Gastroesophageal sphincter (tissue), 4 donors: ENCODE measurements at regions not wholly inside any gene's neighbourhood (a gene's known extent, or its start where the extent isn't known, plus 50 kb on each side); places are given as distances from the start of the nearest gene placed in this dataset.
"Not testable (repeated sequence)": the region's sequence is repeated elsewhere in the genome, so short reads cannot be mapped to it uniquely, and the experiment has no call there.

Experiments
- ATAC-seq: fragments of 150-250 bp; one replicate; pipeline ENCODE4 v1.9.1; 2016; ENCODE audit warnings: mild to moderate bottlenecking, moderate library complexity
- H3K27ac ChIP-seq, 4 donors: fragments of 200-600 bp; sonication (generic) in 3 of 4; 1 replicate in 3 of 4; 2 replicates in 1 of 4; pipeline ENCODE4 v1.5.1; 2016 to 2019
- H3K27me3 ChIP-seq: fragments of 200-600 bp; sonication (generic); one replicate; pipeline ENCODE4 v1.5.1; 2019
- H3K36me3 ChIP-seq, 2 donors: fragments of 200-600 bp; sonication (generic); one replicate each; pipeline ENCODE4 v1.5.1; 2019; ENCODE audit warnings: control low read depth in 1 of 2
- H3K4me1 ChIP-seq, 3 donors: fragments of 200-600 bp; sonication (generic); 1 replicate in 2 of 3; 2 replicates in 1 of 3; pipeline ENCODE4 v1.5.1; 2016 to 2019; ENCODE audit warnings: control low read depth in 2 of 3
- H3K4me3 ChIP-seq, 2 donors: fragments of 200-600 bp; sonication (generic); one replicate each; pipeline ENCODE4 v1.5.1; 2019; ENCODE audit warnings: mild to moderate bottlenecking in 1 of 2, moderate library complexity in 1 of 2
- H3K9me3 ChIP-seq, 3 donors: fragments of 200-600 bp; sonication (generic); one replicate each; pipeline ENCODE4 v1.5.1; 2017 to 2019; ENCODE audit warnings: control low read depth in 2 of 3
- EP300 ChIP-seq: sonication (generic); formaldehyde crosslinking; IDR thresholded peaks from one replicate; pipeline ENCODE4 v1.6.1; 2017; ENCODE audit warnings: antibody characterized with exemption, mild to moderate bottlenecking
- POLR2A ChIP-seq, 2 donors: fragments of 450-650 bp; IDR thresholded peaks; one replicate each; pipeline ENCODE4 v1.6.1; 2017; ENCODE audit warnings: antibody characterized with exemption in 2 of 2, mild to moderate bottlenecking in 2 of 2, moderate library complexity in 1 of 2
- POLR2AphosphoS5 ChIP-seq: sonication (generic); formaldehyde crosslinking; IDR thresholded peaks from one replicate; pipeline ENCODE4 v1.6.1; 2017; ENCODE audit warnings: antibody characterized with exemption
- WGBS, 2 donors: methylation state at CpG; one replicate each; pipeline ENCODE4 v1.1.5; 2018; ENCODE audit warnings: low coverage in 1 of 2; 5-methylcytosine and 5-hydroxymethylcytosine counted together
- TF ChIP-seq, protein P1 (sequence below), 4 experiments: fragments of 200-600 bp in 2 of 4; fragments of 450-650 bp in 2 of 4; sonication (generic) in 1 of 4; IDR thresholded peaks; one replicate each; pipeline ENCODE4 v1.5.1; 2017 to 2019; ENCODE audit warnings: antibody characterized with exemption in 4 of 4, mild to moderate bottlenecking in 2 of 4, moderate library complexity in 2 of 4

DNA sequence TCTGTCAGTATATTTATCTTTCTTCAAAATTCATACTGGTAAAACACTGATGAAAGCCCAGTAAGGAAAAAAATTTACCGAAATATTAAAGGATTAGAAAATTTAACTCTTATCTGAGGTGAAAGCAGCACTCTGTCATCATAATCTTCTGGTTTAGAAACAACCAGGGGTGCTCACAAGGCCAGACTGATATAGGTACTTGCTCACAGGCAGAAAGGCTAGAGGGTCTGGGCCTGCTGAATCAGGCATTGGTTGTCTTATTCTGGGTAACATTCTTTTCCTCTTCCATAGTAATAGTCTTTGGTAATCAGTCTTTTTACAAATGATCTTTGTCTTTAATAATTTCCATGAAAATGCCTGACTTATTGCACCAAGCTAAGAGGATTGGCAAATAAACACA, 221.4 kb upstream of the TFPI start:
- H3K27me3 ChIP-seq: no peaks in the 10 kb centered on the region
- no peak overlapping the region for H3K4me3 ChIP-seq
- TF ChIP-seq EP300 (no peak), POLR2AphosphoS5 (no peak), POLR2A (IDR thresholded peaks at IDR 0.05) (no peak)
- TF ChIP-seq, protein P1, sequence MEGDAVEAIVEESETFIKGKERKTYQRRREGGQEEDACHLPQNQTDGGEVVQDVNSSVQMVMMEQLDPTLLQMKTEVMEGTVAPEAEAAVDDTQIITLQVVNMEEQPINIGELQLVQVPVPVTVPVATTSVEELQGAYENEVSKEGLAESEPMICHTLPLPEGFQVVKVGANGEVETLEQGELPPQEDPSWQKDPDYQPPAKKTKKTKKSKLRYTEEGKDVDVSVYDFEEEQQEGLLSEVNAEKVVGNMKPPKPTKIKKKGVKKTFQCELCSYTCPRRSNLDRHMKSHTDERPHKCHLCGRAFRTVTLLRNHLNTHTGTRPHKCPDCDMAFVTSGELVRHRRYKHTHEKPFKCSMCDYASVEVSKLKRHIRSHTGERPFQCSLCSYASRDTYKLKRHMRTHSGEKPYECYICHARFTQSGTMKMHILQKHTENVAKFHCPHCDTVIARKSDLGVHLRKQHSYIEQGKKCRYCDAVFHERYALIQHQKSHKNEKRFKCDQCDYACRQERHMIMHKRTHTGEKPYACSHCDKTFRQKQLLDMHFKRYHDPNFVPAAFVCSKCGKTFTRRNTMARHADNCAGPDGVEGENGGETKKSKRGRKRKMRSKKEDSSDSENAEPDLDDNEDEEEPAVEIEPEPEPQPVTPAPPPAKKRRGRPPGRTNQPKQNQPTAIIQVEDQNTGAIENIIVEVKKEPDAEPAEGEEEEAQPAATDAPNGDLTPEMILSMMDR (IDR thresholded peaks at IDR 0.05): no peak
- H3K9me3 ChIP-seq: no peaks in the 10 kb centered on the region
- no peaks in the 10 kb centered on the region for H3K4me1 ChIP-seq
- H3K36me3 ChIP-seq: no peaks in the 10 kb centered on the region
- no peak overlapping the region for H3K27ac ChIP-seq
- 45 to 67% methylated on average over 1 of the region's 1 CpG for WGBS, 2 donors
- ATAC-seq: no peak

DNA sequence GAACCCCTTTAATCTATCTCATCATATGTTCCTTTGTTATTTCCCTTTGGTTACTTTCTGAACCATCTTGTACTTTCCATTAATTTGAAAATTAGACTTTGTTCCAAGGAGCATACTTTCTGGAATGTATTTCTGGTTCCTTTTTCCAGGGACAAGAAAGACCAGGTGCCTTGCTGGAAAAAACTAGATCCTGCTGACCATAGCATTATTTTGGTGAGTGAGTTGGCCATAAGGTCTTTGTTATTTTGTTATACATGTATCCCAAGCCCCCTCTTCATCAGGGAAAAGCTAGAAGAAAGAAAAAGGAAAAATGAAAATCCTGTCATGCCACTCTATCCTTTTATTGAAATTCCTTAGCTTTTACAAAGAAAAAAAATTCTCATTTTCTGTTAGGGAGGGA, 228.1 kb upstream of the TFPI start:
- TF ChIP-seq, protein P1 (IDR thresholded peaks at IDR 0.05): no peak
- TF ChIP-seq EP300 (no peak), POLR2AphosphoS5 (no peak), POLR2A (IDR thresholded peaks at IDR 0.05) (no peak)
- Histone ChIP-seq H3K27ac (no peak overlapping the region), H3K4me3 (no peak overlapping the region), H3K9me3 (no peaks in the 10 kb centered on the region), H3K4me1 (no peaks in the 10 kb centered on the region), H3K27me3 (no peaks in the 10 kb centered on the region), H3K36me3 (no peaks in the 10 kb centered on the region)
- ATAC-seq: no peak

DNA sequence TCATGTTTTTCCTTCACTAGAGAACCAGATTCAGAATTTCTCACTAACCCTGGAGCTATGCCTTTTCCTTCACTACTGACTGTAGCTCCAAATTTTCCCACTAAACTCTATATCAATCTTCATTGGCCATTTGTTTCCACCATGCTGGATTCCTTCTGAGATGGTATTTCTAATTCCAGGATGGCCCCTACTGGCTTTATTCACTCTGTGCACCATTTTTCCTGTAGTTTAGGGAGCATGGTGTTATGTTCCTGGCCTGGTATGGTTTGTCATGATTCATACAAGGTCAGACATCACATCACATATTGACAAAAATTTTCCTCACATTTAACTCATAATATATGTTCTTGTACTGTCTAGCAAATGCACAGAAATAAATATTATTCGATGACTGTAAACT, 229.2 kb upstream of the TFPI start:
- no peak for TF ChIP-seq EP300
- TF ChIP-seq POLR2A (IDR thresholded peaks at IDR 0.05): no peak
- TF ChIP-seq POLR2AphosphoS5: no peak
- TF ChIP-seq, protein P1 (IDR thresholded peaks at IDR 0.05): no peak
- H3K4me3 ChIP-seq: no peak overlapping the region
- ATAC-seq: no peak
- 95 to 100% methylated on average over 1 of the region's 1 CpG for WGBS, 2 donors
- H3K36me3 ChIP-seq: no peaks in the 10 kb centered on the region
- no peaks in the 10 kb centered on the region for H3K27me3 ChIP-seq
- H3K4me1 ChIP-seq: no peaks in the 10 kb centered on the region
- H3K27ac ChIP-seq: no peak overlapping the region
- no peaks in the 10 kb centered on the region for H3K9me3 ChIP-seq

GRCh38 chr2:187784138-187784537, 229.9 kb upstream of the TFPI start:
- not testable (repeated sequence) for H3K4me3 ChIP-seq, H3K9me3 ChIP-seq, H3K27ac ChIP-seq, H3K4me1 ChIP-seq, H3K36me3 ChIP-seq, ATAC-seq, H3K27me3 ChIP-seq
- WGBS, 2 donors: 61 to 62% methylated on average over 3 of the region's 3 CpGs

DNA sequence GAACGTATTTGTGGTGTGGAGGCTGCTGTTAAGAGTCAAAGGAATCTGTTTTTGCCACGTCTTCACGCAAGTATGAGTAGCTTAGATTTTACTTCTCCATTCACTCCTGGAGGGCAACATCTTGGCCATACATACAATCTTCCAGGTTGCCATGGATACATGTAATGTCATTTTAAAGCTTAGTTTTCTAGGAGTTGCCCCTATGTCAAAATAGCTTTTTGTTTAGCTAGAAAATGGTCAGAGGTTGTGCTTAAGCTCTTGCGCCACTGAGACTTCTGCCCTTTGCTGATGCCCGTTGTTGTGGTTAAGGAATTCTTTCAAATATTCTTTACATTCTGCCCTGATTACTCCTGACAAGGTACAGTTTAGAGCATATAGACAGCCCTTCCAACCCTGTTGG, 245.4 kb upstream of the TFPI start:
- 82 to 91% methylated on average over 4 to 5 of the region's 5 CpGs for WGBS, 2 donors
- Histone ChIP-seq H3K27me3 (no peaks in the 10 kb centered on the region), H3K9me3 (peaks cover 0 to 42% (median 0%) of the 10 kb centered on the region in 3 donors), H3K4me3 (no peak overlapping the region), H3K4me1 (no peaks in the 10 kb centered on the region), H3K36me3 (no peaks in the 10 kb centered on the region), H3K27ac (no peak overlapping the region)
- ATAC-seq: no peak
- TF ChIP-seq EP300 (no peak), POLR2A (IDR thresholded peaks at IDR 0.05) (no peak), POLR2AphosphoS5 (no peak)
- TF ChIP-seq, protein P1 (IDR thresholded peaks at IDR 0.05): no peak

GRCh38 chr2:187803816-187804215, 249.6 kb upstream of the TFPI start:
- no peaks in the 10 kb centered on the region for H3K36me3 ChIP-seq
- no peak for ATAC-seq
- no peak overlapping the region for H3K27ac ChIP-seq
- no peaks in the 10 kb centered on the region for H3K27me3 ChIP-seq
- peaks cover 0 to 22% (median 0%) of the 10 kb centered on the region in 3 donors for H3K9me3 ChIP-seq
- 61 to 100% methylated on average over 4 of the region's 4 CpGs for WGBS, 2 donors
- H3K4me3 ChIP-seq: no peak overlapping the region
- no peak for TF ChIP-seq EP300
- TF ChIP-seq POLR2AphosphoS5: no peak
- no peak for TF ChIP-seq POLR2A (IDR thresholded peaks at IDR 0.05)
- no peaks in the 10 kb centered on the region for H3K4me1 ChIP-seq
